IMR-90 (cell line): ENCODE measurements at regions not wholly inside any gene's neighbourhood (a gene's known extent, or its start where the extent isn't known, plus 50 kb on each side); places are given as distances from the start of the nearest gene placed in this dataset.

Experiments used
- ATAC-seq: fragments of 200-7000 bp; cut with Tn5 transposase; 2 replicates; pipeline ENCODE4 v1.9.1; 2020; ENCODE audit warnings: low read depth, mild to moderate bottlenecking, moderate library complexity
- BruUV-seq: library from RNA; stranded (reverse); fragments of 400-500 nt; replicated peaks from 2 replicates; lab custom pipeline; 2021; lab: Mats Ljungman, UMichigan
- CTCF ChIA-PET: fragments of 300-600 bp; formaldehyde crosslinking; extraction: SDS; loops from one replicate; lab custom pipeline; 2021; ENCODE audit warnings: antibody characterized with exemption; lab: Yijun Ruan, JAX
- POLR2A ChIA-PET: fragments of 300-600 bp; sonication (Branson Sonifier 250); formaldehyde crosslinking; loops from one replicate; lab custom pipeline; 2022; ENCODE audit warnings: antibody characterized with exemption; ENCODE audit not compliant: unreplicated experiment; lab: Charles Lee
- DNase-seq: peaks from one replicate; pipeline ENCODE4 v3.0.0; 2013
- H2AFZ ChIP-seq: replicated peaks from 2 replicates; pipeline ENCODE3; 2013; ENCODE audit warnings: low read length, mild to moderate bottlenecking; ENCODE audit not compliant: poor library complexity
- H2AK5ac ChIP-seq: 2 replicates; pipeline ENCODE4 v1.6.1; 2013; ENCODE audit warnings: low read depth, low read length, inconsistent platforms
- H2AK9ac ChIP-seq: replicated peaks from 2 replicates; pipeline ENCODE3; 2013; ENCODE audit warnings: mild to moderate bottlenecking, low read depth, low read length, moderate library complexity; ENCODE audit not compliant: poor library complexity
- H2BK120ac ChIP-seq: 2 replicates; pipeline ENCODE4 v1.6.1; 2013; ENCODE audit warnings: low read depth, low read length, inconsistent platforms
- H2BK15ac ChIP-seq: 3 replicates; pipeline ENCODE4 v1.6.1; 2013; ENCODE audit warnings: low read depth, low read length, inconsistent platforms
- H2BK20ac ChIP-seq: 2 replicates; pipeline ENCODE4 v1.6.1; 2013; ENCODE audit warnings: low read depth, mild to moderate bottlenecking, inconsistent platforms, low read length, moderate library complexity
- H2BK5ac ChIP-seq: 2 replicates; pipeline ENCODE4 v1.6.1; 2013; ENCODE audit warnings: mild to moderate bottlenecking, low read depth, low read length, inconsistent platforms; ENCODE audit not compliant: poor library complexity, severe bottlenecking
- H3K14ac ChIP-seq: replicated peaks from 2 replicates; pipeline ENCODE4 v1.6.1; 2013; ENCODE audit warnings: low read depth, low read length, inconsistent platforms
- H3K18ac ChIP-seq: 2 replicates; pipeline ENCODE4 v1.6.1; 2013; ENCODE audit warnings: low read depth, low read length, control low read depth
- H3K23ac ChIP-seq: 2 replicates; pipeline ENCODE4 v1.6.1; 2013; ENCODE audit warnings: low read depth, low read length, inconsistent platforms
- H3K27ac ChIP-seq: 2 replicates; pipeline ENCODE4 v1.5.1; 2013; ENCODE audit warnings: mild to moderate bottlenecking, control low read depth, low read length; ENCODE audit not compliant: insufficient read depth
- H3K27me3 ChIP-seq: 2 replicates; pipeline ENCODE4 v1.6.1; 2013; ENCODE audit warnings: low read length; ENCODE audit not compliant: control insufficient read depth, insufficient read depth
- H3K36me3 ChIP-seq: 2 replicates; pipeline ENCODE4 v1.6.1; 2013; ENCODE audit warnings: low read length, mixed read lengths; ENCODE audit not compliant: control insufficient read depth, insufficient read depth
- H3K4ac ChIP-seq: 2 replicates; pipeline ENCODE4 v1.6.1; 2013; ENCODE audit warnings: low read depth, low read length, inconsistent platforms
- H3K4me1 ChIP-seq: 2 replicates; pipeline ENCODE4 v1.6.1; 2013; ENCODE audit warnings: low read length, mixed read lengths; ENCODE audit not compliant: control insufficient read depth, insufficient read depth
- H3K4me2 ChIP-seq: 2 replicates; pipeline ENCODE4 v1.6.1; 2013; ENCODE audit warnings: low read depth, mild to moderate bottlenecking, control low read depth, low read length, moderate library complexity
- H3K4me3 ChIP-seq: 2 replicates; pipeline ENCODE4 v1.5.1; 2013; ENCODE audit warnings: low read depth, mild to moderate bottlenecking, control low read depth, low read length, moderate library complexity; ENCODE audit not compliant: insufficient read depth
- H3K56ac ChIP-seq: 2 replicates; pipeline ENCODE4 v1.6.1; 2013; ENCODE audit warnings: low read length, inconsistent platforms; ENCODE audit not compliant: insufficient read depth; ENCODE audit errors: extremely low read depth
- H3K79me1 ChIP-seq, 2 experiments: 2 replicates each; pipeline ENCODE4 v1.6.1; 2013; ENCODE audit warnings: low read length in 2 of 2, inconsistent platforms in 1 of 2, low read depth in 1 of 2
- H3K9ac ChIP-seq: 2 replicates; pipeline ENCODE4 v1.6.1; 2013; ENCODE audit warnings: low read depth, low read length, control low read depth
- H3K9me1 ChIP-seq: 2 replicates; pipeline ENCODE4 v1.6.1; 2013; ENCODE audit warnings: low read length, inconsistent platforms; ENCODE audit not compliant: insufficient read depth
- H3K9me3 ChIP-seq: 2 replicates; pipeline ENCODE4 v1.6.1; 2013; ENCODE audit warnings: low read length; ENCODE audit not compliant: control insufficient read depth, insufficient read depth
- H4K20me1 ChIP-seq: 2 replicates; pipeline ENCODE4 v1.6.1; 2013; ENCODE audit warnings: low read length, inconsistent platforms; ENCODE audit not compliant: insufficient read depth
- H4K5ac ChIP-seq: 2 replicates; pipeline ENCODE4 v1.6.1; 2013; ENCODE audit warnings: mild to moderate bottlenecking, low read depth, low read length, control low read depth
- H4K8ac ChIP-seq, 2 experiments: 2 replicates each; pipeline ENCODE4 v1.6.1; 2013; ENCODE audit warnings: low read depth in 2 of 2, low read length in 2 of 2, control low read depth in 1 of 2, inconsistent platforms in 1 of 2
- H4K91ac ChIP-seq: 2 replicates; pipeline ENCODE4 v1.6.1; 2013; ENCODE audit warnings: low read depth, low read length, inconsistent platforms; ENCODE audit not compliant: insufficient read depth
- BHLHE40 ChIP-seq: fragments of 150-350 bp; IDR thresholded peaks from 2 replicates; pipeline ENCODE4 v1.6.1; 2016; ENCODE audit warnings: mild to moderate bottlenecking, low read depth, low read length
- CEBPB ChIP-seq: IDR thresholded peaks from 2 replicates; pipeline ENCODE4 v1.6.1; 2012; ENCODE audit warnings: low read depth, low read length, improper control_type of control experiment
- CHD1 ChIP-seq: IDR thresholded peaks from 2 replicates; pipeline ENCODE4 v1.6.1; 2012; ENCODE audit warnings: low read depth, low read length, improper control_type of control experiment
- ELK1 ChIP-seq: fragments of 150-350 bp; IDR thresholded peaks from 2 replicates; pipeline ENCODE4 v1.6.1; 2016; ENCODE audit warnings: low read depth, mild to moderate bottlenecking, low read length, moderate library complexity, borderline replicate concordance
- MAFK ChIP-seq: IDR thresholded peaks from 2 replicates; pipeline ENCODE4 v1.6.1; 2012; ENCODE audit warnings: low read depth, low read length, improper control_type of control experiment
- MAZ ChIP-seq: IDR thresholded peaks from 2 replicates; pipeline ENCODE4 v1.6.1; 2012; ENCODE audit warnings: low read depth, mild to moderate bottlenecking, low read length, improper control_type of control experiment, moderate library complexity, borderline replicate concordance
- MXI1 ChIP-seq: IDR thresholded peaks from 2 replicates; pipeline ENCODE4 v1.6.1; 2012; ENCODE audit warnings: low read depth, mild to moderate bottlenecking, low read length, moderate library complexity, borderline replicate concordance
- RAD21 ChIP-seq: IDR thresholded peaks from 2 replicates; pipeline ENCODE4 v1.6.1; 2012; ENCODE audit warnings: low read length, improper control_type of control experiment
- RCOR1 ChIP-seq: IDR thresholded peaks from 2 replicates; pipeline ENCODE4 v1.6.1; 2012; ENCODE audit warnings: mild to moderate bottlenecking, low read length, improper control_type of control experiment; ENCODE audit not compliant: insufficient replicate concordance
- RFX5 ChIP-seq: IDR thresholded peaks from 2 replicates; pipeline ENCODE4 v1.8.0; 2012; ENCODE audit warnings: low read depth, mild to moderate bottlenecking, low read length, moderate library complexity
- USF2 ChIP-seq: fragments of 150-350 bp; IDR thresholded peaks from 2 replicates; pipeline ENCODE4 v1.6.1; 2017; ENCODE audit warnings: mild to moderate bottlenecking, antibody characterized with exemption, low read length, low read depth
- WGBS, 2 experiments: methylation state at CpG; one replicate each; pipeline versions ENCODE4 v1.1.5 to v1.1.7; 2013; ENCODE audit warnings: missing lambda C conversion rate in 2 of 2; ENCODE audit not compliant: insufficient read length in 1 of 2; ENCODE audit errors: extremely low coverage in 2 of 2; 5-methylcytosine and 5-hydroxymethylcytosine counted together
- dilution Hi-C: fragments of 300-500 bp; cut with HindIII; formaldehyde crosslinking; loops from one replicate; pipeline ENCODE4 v1.14.3; 2018; ENCODE audit warnings: low sequenced_read_pairs; ENCODE audit not compliant: unreplicated experiment
- in situ Hi-C: fragments of 300-500 bp; cut with MboI; formaldehyde crosslinking; loops from 3 replicates; pipeline ENCODE4 v1.14.3; 2019; ENCODE audit warnings: low sequenced_read_pairs, inconsistent platforms, mixed read lengths
- intact Hi-C: fragments of 100-400 bp; cut with micrococcal nuclease; formaldehyde crosslinking; loops from 2 replicates; pipeline ENCODE4 v1.10.0; 2022

- Histone ChIP-seq H3K9me3 (peaks cover 14% of the 10 kb centered on the region), H2BK5ac (no peak overlapping the region), H4K8ac (no peak overlapping the region), H2AFZ (no peak overlapping the region), H3K23ac (no peak overlapping the region), H4K20me1 (no peaks in the 10 kb centered on the region), H3K4me2 (no peak overlapping the region), H3K4me3 (no peak overlapping the region), H3K36me3 (no peaks in the 10 kb centered on the region), H3K56ac (no peak overlapping the region), H3K18ac (no peak overlapping the region), H3K4me1 (no peaks in the 10 kb centered on the region), H3K4ac (no peak overlapping the region), H4K5ac (no peak overlapping the region), H3K79me1 (no peaks in the 10 kb centered on the region), H2BK15ac (no peak overlapping the region), H2AK9ac (no peak overlapping the region), H2BK120ac (no peak overlapping the region), H4K91ac (no peak overlapping the region), H3K27me3 (no peaks in the 10 kb centered on the region), H3K27ac (no peak overlapping the region), H3K9ac (no peak overlapping the region), H2AK5ac (no peak overlapping the region), H2BK20ac (no peak overlapping the region), H3K14ac (no peak overlapping the region), H3K9me1 (no peaks in the 10 kb centered on the region)
- ChIA-PET CTCF (no interaction called here), POLR2A (no interaction called here)
- intact Hi-C loops = no loop called here
- TF ChIP-seq BHLHE40 (no peak), MAFK (no peak), MXI1 (no peak), MAZ (no peak), ELK1 (no peak), CEBPB (no peak), RAD21 (no peak), CHD1 (no peak), RFX5 (no peak), USF2 (no peak), RCOR1 (no peak)
- no peak for DNase-seq
- no peak for ATAC-seq
- no TSS peak for BruUV-seq
- in situ Hi-C loops = no loop called here
- dilution Hi-C loops = no loop called here
- WGBS, 2 experiments = no CpG with 5 or more reads among the region's 2 CpGs
These were observed 401.2 kb upstream of the SOX11 start for GRCh38 chr2:5290900-5291546.
